BE2C (cell line): ENCODE measurements at regions not wholly inside any gene's neighbourhood (a gene's known extent, or its start where the extent isn't known, plus 50 kb on each side); places are given as distances from the start of the nearest gene placed in this dataset.

ENCODE experiments used
- DNase-seq: peaks from one replicate; pipeline ENCODE4 v3.0.0-alpha.2; 2020
- H3K27me3 ChIP-seq: fragments of 250-450 bp; sonication (Bioruptor Pico); 2 replicates; pipeline ENCODE4 v1.5.1; 2020; ENCODE audit warnings: mild to moderate bottlenecking
- H3K36me3 ChIP-seq: fragments of 250-450 bp; sonication (Bioruptor Pico); 2 replicates; pipeline ENCODE4 v1.5.1; 2020; ENCODE audit warnings: mild to moderate bottlenecking
- H3K4me1 ChIP-seq: fragments of 250-450 bp; sonication (Bioruptor Pico); 2 replicates; pipeline ENCODE4 v1.5.1; 2020
- H3K4me3 ChIP-seq: 2 replicates; pipeline ENCODE4 v1.5.1; 2011; ENCODE audit warnings: low read depth, low read length
- H3K9me3 ChIP-seq: fragments of 250-450 bp; sonication (Bioruptor Pico); 2 replicates; pipeline ENCODE4 v1.5.1; 2020
- TF ChIP-seq, protein P1 (sequence below): IDR thresholded peaks from 2 replicates; pipeline ENCODE4 v1.5.1; 2012; ENCODE audit warnings: mild to moderate bottlenecking, low read depth, low read length

DNA sequence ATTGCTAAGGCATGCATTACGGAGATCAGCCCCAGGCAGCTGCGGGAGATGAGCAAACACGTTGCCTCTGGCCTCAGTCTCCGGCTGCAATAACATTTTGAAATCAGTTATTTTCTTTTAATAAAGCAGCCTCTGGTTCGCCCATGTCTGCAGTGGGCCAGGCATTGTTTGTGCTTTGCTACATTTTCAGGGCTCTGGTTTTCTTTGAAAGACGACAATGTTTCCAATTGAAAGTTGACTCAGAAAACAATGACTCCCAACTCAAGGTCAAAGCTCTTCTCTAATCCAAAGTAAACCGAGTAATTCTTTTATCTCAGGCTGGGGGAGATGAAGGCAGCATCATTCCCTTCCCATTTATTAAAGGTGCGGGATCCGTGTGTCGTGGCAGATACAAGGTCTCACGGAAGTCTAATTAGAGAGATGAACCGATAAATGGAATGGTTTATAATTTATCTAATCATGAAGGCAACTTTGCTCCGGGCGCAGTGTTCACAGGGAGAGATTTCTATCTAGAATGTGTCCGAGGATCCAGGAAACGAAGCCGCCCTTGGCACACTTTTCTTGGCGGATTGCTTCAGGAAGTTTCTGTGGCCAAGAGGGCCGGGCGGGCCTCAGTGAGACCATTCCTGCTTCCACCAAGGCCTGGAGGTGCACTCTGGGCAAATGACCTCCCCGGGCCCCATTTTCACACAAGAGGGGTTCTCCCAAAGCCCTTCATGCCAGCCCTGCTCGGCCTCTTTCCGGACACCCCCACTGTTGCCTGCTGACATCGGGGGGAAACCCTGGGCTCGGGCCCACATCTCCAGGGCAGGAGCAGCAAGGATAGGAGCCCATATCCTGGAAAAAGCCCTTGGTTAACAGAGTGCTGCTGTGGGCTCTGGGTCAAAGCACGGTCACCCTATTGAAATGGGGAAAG is 811.4 kb downstream of the BRD1 start:
- Histone ChIP-seq H3K4me1 (no peaks in the 10 kb centered on the region), H3K9me3 (no peaks in the 10 kb centered on the region; the same call in 1 of the 2 replicates), H3K4me3 (no peak overlapping the region), H3K27me3 (no peaks in the 10 kb centered on the region), H3K36me3 (no peaks in the 10 kb centered on the region)
- TF ChIP-seq, protein P1, sequence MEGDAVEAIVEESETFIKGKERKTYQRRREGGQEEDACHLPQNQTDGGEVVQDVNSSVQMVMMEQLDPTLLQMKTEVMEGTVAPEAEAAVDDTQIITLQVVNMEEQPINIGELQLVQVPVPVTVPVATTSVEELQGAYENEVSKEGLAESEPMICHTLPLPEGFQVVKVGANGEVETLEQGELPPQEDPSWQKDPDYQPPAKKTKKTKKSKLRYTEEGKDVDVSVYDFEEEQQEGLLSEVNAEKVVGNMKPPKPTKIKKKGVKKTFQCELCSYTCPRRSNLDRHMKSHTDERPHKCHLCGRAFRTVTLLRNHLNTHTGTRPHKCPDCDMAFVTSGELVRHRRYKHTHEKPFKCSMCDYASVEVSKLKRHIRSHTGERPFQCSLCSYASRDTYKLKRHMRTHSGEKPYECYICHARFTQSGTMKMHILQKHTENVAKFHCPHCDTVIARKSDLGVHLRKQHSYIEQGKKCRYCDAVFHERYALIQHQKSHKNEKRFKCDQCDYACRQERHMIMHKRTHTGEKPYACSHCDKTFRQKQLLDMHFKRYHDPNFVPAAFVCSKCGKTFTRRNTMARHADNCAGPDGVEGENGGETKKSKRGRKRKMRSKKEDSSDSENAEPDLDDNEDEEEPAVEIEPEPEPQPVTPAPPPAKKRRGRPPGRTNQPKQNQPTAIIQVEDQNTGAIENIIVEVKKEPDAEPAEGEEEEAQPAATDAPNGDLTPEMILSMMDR = no peak
- DNase-seq = no peak

DNA sequence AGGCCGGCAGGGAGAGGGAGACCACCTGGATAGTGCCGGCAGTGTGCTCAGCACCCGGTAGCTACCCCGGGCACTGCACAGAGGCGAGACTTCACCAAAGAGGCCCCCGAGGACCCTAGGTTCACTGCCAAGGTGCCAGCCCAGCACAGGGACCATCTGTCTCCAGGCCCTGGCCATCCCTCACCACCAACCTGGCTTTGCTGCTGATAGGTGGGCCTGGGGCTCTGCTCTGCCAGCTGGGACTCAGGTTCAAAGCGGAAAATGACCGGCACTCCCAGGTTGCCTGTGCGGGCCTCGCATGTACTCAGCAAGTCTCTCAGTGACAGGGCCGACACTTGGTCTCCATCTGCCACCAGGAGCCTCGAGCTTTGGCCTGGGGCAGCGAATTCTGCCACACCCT is 812.2 kb downstream of the BRD1 start:
- DNase-seq = no peak
- no peaks in the 10 kb centered on the region; the same call in 1 of the 2 replicates for H3K9me3 ChIP-seq
- H3K36me3 ChIP-seq = no peaks in the 10 kb centered on the region
- H3K4me1 ChIP-seq = no peaks in the 10 kb centered on the region
- TF ChIP-seq, protein P1 = no peak
- no peak overlapping the region for H3K4me3 ChIP-seq
- H3K27me3 ChIP-seq = no peaks in the 10 kb centered on the region

DNA sequence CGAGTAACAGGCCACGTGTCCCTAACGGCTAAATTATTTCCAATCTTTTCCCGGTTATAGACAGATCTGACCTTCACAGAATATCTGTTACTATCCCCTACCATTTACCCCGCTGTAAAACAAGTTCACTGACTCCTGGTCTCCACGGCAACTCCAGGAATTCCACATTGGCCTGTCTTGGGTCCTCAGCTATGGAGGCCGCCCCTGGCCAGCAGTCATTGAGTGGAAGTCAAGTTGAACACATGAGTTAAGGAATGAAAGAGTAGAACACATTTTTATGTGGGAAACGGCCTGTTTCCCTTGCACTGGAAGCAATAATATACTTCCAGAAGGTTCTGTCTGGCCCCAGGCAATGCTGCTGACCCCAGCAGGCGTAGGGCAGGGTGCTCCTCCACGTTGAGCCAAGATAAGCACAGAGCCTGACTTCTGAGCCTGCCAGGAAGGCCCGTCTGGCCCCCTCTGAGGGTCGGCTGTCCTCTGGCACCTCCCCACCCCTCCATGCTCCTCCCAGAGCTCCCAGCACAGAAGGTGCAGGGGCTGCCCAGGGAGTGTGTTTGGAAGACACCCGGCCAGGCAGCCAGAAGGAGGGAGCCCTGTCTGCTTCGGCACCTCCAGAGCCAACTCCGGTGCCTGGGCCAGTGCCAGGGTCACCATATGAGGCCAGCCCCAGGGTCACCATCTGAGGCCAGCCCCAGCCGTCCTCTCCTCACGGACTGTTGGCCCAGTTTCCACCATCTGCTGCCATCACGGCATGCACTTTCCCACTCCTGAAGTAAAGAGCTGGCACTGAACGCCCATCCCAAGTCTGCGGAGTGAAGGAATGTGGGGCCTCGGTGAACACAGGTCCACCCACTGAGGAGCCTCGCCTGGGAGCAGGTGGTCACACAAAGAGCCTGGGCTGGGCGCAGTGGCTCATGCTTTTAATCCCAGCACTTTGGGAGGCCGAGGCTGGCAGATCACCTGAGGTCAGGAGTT is 813.2 kb downstream of the BRD1 start:
- TF ChIP-seq, protein P1 = no peak
- no peak for DNase-seq
- Histone ChIP-seq H3K4me1 (no peaks in the 10 kb centered on the region), H3K4me3 (no peak overlapping the region), H3K9me3 (no peaks in the 10 kb centered on the region; the same call in 1 of the 2 replicates), H3K36me3 (no peaks in the 10 kb centered on the region), H3K27me3 (no peaks in the 10 kb centered on the region)

DNA sequence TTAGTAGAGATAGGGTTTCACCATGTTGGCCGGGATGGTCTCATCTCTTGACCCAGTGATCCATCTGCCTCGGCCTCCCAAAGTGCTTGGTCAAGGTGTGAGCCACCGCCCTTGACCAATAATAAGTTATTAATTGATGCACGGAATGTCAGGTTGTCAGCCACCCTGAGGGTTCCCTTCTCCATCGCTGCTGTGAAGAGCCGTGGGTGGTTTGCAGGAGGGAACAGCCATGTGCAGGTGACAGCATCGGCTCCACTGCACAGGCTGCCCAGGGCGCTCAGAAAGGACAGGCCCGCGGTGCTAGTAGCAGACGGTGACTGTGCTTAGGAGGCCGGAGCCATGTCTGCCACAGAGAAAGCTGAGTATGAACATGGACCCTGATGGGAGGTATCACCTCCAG is 814.0 kb downstream of the BRD1 start:
- H3K4me3 ChIP-seq = no peak overlapping the region
- TF ChIP-seq, protein P1 = no peak
- no peaks in the 10 kb centered on the region for H3K4me1 ChIP-seq
- DNase-seq = no peak
- no peaks in the 10 kb centered on the region for H3K27me3 ChIP-seq
- H3K36me3 ChIP-seq = no peaks in the 10 kb centered on the region
- H3K9me3 ChIP-seq = no peaks in the 10 kb centered on the region; the same call in 1 of the 2 replicates

DNA sequence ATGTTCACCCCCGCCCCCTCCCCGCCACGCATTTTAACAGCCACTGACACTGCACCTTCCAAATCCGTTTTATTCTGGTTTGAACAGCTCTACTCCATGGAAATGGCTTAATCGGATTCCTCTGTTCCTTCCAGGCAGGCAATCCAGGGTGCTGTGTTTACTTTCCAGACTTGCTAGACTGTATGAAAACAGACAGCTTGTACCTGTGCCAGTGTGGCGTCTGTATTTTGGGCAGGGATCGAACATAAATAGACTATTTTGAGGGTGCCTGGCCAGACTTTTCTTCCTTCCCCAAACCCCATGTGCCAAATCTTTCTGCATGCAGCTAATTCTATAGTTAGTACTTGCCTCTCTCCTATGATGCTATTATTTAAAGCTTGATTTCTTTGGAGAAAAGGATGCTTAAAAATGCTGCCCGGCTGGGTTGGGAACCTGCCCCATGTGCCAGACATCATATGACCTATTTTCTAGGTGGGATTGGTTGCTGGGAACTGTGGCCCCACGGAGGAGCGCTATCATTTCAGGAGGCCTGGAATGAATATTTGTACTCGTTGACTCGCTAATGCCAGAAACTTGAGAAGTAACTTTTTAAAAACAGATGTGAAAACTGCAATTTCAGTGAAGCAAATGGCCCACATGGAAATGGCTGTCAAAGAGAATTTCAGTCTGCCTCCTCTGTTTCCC is 814.8 kb downstream of the BRD1 start:
- Histone ChIP-seq H3K4me1 (no peaks in the 10 kb centered on the region), H3K9me3 (no peaks in the 10 kb centered on the region; the same call in 1 of the 2 replicates), H3K36me3 (no peaks in the 10 kb centered on the region), H3K4me3 (no peak overlapping the region), H3K27me3 (no peaks in the 10 kb centered on the region)
- TF ChIP-seq, protein P1 = no peak
- no peak for DNase-seq
